ENCODE measurements at regions not wholly inside any gene's neighbourhood (a gene's known extent, or its start where the extent isn't known, plus 50 kb on each side); places are given as distances from the start of the nearest gene placed in this dataset.

DNA sequence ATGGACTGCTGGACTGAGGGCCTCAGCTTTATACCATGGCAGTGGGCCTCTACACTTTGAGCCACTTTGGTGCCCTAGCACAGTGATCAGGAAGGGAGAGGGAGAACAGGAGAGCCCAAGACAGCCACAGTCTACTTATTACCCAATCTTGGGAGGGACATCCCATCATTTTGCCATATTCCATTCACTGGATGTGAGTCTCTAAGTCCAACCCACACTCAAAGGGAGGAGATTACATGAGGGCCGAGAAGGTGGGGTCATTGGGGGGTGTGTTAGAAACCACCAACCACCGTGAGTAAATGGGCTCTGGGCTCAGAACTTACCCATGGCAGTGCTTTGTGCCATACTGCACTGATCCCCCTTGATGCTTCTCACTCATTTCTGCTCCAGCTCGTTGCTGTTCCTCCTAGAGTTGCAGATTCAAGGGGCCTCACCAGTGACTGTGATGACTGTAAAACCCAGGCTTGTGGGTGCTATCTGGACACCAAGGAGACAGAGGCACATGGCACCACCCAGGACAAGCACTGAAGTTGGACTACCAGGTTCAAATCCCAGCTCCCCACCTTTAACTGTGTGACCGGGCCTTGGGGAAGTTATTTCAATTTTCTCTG lies 97.6 kb upstream of the RAB6C start:
- Histone ChIP-seq H3K79me2 (ENCODE audit: low read length) (no peaks in the 10 kb centered on the region), H3K9me3 (replicated peaks; ENCODE audit: insufficient read depth, low read length) (no peaks in the 10 kb centered on the region), H3K27me3 (replicated peaks; ENCODE audit: insufficient read depth, low read length) (no peaks in the 10 kb centered on the region), H3K4me3 (ENCODE audit: low read length) (no peak overlapping the region), H3F3A (ENCODE audit: insufficient read depth, low read length) (peaks cover 6% of the 10 kb centered on the region; the same call in 1 of the 2 replicates), H3K4me2 (ENCODE audit: low read depth, low read length) (no peak overlapping the region), H3K27ac (ENCODE audit: low read length) (no peak overlapping the region), H4K20me1 (ENCODE audit: insufficient read depth, low read length) (no peaks in the 10 kb centered on the region), H3K9me2 (replicated peaks; ENCODE audit: insufficient read depth, low read length) (no peaks in the 10 kb centered on the region), H2AFZ (ENCODE audit: low read length) (no peak overlapping the region), H3K36me3 (replicated peaks; ENCODE audit: insufficient read depth, low read length) (no peaks in the 10 kb centered on the region), H3K4me1 (ENCODE audit: low read length) (no peaks in the 10 kb centered on the region), H3K9ac (ENCODE audit: low read length) (no peak overlapping the region)
- no peak for DNase-seq
- TF ChIP-seq EZH2 (optimal IDR thresholded peaks at IDR 0.05; ENCODE audit: low read depth, low read length), result no peak
- no peak for TF ChIP-seq EZH2phosphoT487 (IDR thresholded peaks at IDR 0.05; ENCODE audit: low read length)
- no peak for TF ChIP-seq CTCF (IDR thresholded peaks at IDR 0.05; ENCODE audit: low read length)

- H3K27ac ChIP-seq (ENCODE audit: low read length), result no peak overlapping the region
- H3K9me3 ChIP-seq (replicated peaks; ENCODE audit: insufficient read depth, low read length), result no peaks in the 10 kb centered on the region
- no peaks in the 10 kb centered on the region for H4K20me1 ChIP-seq (ENCODE audit: insufficient read depth, low read length)
- H2AFZ ChIP-seq (ENCODE audit: low read length), result no peak overlapping the region
- no peaks in the 10 kb centered on the region for H3K4me1 ChIP-seq (ENCODE audit: low read length)
- TF ChIP-seq CTCF (IDR thresholded peaks at IDR 0.05; ENCODE audit: low read length) (no peak), EZH2 (optimal IDR thresholded peaks at IDR 0.05; ENCODE audit: low read depth, low read length) (no peak), EZH2phosphoT487 (IDR thresholded peaks at IDR 0.05; ENCODE audit: low read length) (no peak)
- no peak overlapping the region for H3K9ac ChIP-seq (ENCODE audit: low read length)
- no peaks in the 10 kb centered on the region for H3K9me2 ChIP-seq (replicated peaks; ENCODE audit: insufficient read depth, low read length)
- no peak overlapping the region for H3K4me3 ChIP-seq (ENCODE audit: low read length)
- H3K4me2 ChIP-seq (ENCODE audit: low read depth, low read length), result no peak overlapping the region
- no peaks in the 10 kb centered on the region for H3K79me2 ChIP-seq (ENCODE audit: low read length)
- H3F3A ChIP-seq (ENCODE audit: insufficient read depth, low read length), result peaks cover 6% of the 10 kb centered on the region; the same call in 1 of the 2 replicates
- H3K36me3 ChIP-seq (replicated peaks; ENCODE audit: insufficient read depth, low read length), result no peaks in the 10 kb centered on the region
- no peak for DNase-seq
- H3K27me3 ChIP-seq (replicated peaks; ENCODE audit: insufficient read depth, low read length), result no peaks in the 10 kb centered on the region
These were observed 97.0 kb upstream of the RAB6C start for GRCh38 chr2:129882476-129882875.

DNA sequence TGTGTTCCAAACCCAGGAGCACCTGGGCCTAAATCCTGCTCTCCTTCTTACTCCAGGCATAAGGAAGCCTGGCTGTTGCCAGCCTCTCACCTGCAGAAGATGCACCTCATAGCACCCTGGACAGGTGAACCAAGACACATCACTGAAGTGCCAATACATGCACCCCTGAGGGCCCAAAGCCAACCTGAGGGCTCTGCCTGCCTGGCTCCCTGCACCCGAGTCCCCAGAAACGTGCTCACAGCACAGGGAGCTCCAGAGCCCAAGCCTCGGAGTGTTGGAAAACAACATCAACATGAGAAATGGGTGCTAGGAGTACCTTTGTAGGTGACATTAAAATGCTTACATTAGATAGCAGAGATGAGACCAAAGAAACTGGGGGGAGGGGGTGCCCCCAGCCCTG lies 96.3 kb upstream of the RAB6C start:
- TF ChIP-seq EZH2phosphoT487 (IDR thresholded peaks at IDR 0.05; ENCODE audit: low read length) (no peak), CTCF (IDR thresholded peaks at IDR 0.05; ENCODE audit: low read length) (no peak), EZH2 (optimal IDR thresholded peaks at IDR 0.05; ENCODE audit: low read depth, low read length) (no peak)
- Histone ChIP-seq H3K4me3 (ENCODE audit: low read length) (no peak overlapping the region), H3K9ac (ENCODE audit: low read length) (no peak overlapping the region), H3F3A (ENCODE audit: insufficient read depth, low read length) (peaks cover 3% of the 10 kb centered on the region; the same call in 1 of the 2 replicates), H3K9me3 (replicated peaks; ENCODE audit: insufficient read depth, low read length) (no peaks in the 10 kb centered on the region), H2AFZ (ENCODE audit: low read length) (no peak overlapping the region), H3K27me3 (replicated peaks; ENCODE audit: insufficient read depth, low read length) (no peaks in the 10 kb centered on the region), H3K79me2 (ENCODE audit: low read length) (no peaks in the 10 kb centered on the region), H3K4me1 (ENCODE audit: low read length) (no peaks in the 10 kb centered on the region), H3K27ac (ENCODE audit: low read length) (no peak overlapping the region), H4K20me1 (ENCODE audit: insufficient read depth, low read length) (no peaks in the 10 kb centered on the region), H3K36me3 (replicated peaks; ENCODE audit: insufficient read depth, low read length) (no peaks in the 10 kb centered on the region), H3K4me2 (ENCODE audit: low read depth, low read length) (no peak overlapping the region), H3K9me2 (replicated peaks; ENCODE audit: insufficient read depth, low read length) (no peaks in the 10 kb centered on the region)
- DNase-seq, result no peak
